OCI-M2 (cell line): ENCODE measurements at regions not wholly inside any gene's neighbourhood (a gene's known extent, or its start where the extent isn't known, plus 50 kb on each side); places are given as distances from the start of the nearest gene placed in this dataset.

Experiments
- DNase-seq: peaks from one replicate; lab custom pipeline; 2025; ENCODE audit not compliant: unreplicated experiment; lab: John Stamatoyannopoulos, UW

DNA sequence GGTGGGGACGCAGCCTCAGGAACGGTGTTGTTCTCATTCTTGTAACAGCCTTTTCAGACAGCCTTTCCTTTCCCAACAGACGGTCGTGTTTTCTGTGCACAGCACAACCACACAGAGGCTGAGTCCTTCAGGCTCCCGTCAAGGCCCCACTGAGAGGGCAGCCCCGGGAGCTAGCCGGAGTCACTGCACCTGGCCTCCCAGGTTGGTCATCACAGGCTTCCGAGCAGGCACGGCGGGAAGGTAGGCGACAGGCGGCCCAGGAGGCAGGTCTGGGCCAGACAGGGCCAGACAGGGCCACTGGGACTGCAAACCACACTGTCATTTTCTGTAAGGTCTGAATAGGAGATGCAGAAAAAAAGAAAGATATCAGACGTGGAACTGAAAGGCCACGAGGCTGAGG lies 570.8 kb downstream of the GALR1 start:
- DNase-seq: no peak

DNA sequence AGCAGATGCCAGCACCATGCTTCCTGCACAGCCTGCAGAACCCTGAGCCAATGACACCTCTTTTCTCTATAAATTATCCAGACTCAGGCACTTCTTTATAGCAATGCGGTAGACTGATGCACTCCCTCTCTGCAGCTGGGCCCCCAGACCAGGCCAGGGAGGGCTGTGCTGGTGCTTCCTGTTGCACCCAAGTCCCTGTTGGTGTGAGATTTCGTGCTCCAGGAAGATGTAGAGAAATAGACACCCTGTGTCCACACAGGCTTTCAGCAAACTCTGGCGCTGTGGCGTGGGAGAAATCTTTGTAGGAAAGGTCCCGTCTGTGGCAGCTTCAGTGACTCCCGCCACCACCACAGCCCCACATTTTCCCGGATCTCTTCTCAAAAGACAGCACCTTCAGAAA lies 572.2 kb downstream of the GALR1 start:
- DNase-seq: no peak

DNA sequence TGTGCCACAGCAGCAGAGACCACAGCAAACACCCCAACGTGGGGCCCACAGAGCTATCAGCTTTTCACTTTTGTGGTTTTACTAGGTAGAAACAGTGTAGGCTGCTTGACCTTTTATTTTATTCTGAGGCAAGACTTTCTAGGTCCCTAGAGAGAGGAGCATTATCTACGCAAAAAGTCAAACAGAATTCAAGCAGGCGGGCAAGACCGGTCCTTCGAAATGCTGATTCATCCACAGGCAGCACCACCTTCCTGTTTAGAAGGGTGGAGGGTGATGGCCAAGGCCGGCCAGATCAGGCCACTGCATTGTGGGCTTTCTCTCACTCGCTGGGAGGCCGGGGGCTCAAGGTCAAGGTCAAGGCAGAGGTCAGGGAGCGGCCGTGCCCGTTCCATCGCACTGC lies 573.0 kb downstream of the GALR1 start:
- DNase-seq: no peak

DNA sequence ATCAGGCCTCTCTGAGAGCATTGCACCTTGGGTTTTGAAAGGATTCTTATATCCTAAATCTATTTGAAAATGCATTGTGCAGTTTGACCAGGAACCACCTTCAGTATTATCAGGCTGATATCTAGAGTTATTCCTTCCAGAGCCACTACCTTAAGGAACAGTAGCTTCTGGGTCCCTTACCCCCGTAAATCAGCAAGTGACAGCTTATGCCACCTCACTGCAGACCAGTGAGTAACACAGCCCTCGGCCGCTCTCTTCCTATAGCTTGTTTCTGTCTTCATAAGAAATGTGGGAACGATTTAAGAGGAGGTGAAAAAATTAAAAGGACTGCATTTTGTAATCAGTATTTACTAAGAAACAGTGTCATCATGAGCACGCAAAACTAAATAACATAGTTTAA lies 584.2 kb downstream of the GALR1 start:
- DNase-seq: no peak

DNA sequence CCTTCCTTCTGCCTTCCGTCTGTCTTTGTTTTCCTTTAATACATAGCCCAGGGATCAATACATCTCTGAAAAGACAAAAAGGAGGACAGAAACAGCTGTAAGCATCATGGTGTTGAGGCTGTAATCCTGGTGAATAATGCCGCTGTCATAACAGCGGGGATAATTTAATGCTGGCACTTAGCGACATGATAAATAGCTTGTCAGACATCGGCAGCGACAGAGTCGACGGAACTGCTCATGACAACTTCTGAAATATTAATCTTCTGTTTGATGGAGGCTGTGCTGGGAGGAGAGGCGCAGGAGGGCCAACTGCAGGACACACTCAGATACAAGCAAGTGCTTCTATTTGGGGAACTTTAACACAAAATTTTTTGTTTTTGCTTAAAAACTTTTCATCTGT lies 602.2 kb downstream of the GALR1 start:
- no peak for DNase-seq

DNA sequence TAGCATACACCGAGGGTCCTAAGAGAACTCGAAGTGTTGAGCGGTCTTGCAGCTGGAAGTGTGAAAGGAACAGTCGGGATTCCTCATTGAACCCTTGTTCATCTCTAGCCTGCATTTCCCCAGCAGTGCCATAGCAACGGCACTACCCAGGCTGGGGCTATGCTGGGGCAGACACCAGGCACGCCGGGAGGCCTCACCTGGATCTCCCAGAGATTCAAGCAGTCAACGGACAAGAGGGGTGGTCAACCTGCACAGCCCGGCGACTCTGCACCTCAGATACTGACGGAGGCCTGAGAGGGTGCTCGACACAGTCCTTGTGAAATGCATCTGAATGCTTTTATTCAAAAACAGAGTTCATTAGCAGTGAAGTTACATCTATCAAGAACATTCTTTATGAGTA lies 604.2 kb downstream of the GALR1 start:
- no peak for DNase-seq

DNA sequence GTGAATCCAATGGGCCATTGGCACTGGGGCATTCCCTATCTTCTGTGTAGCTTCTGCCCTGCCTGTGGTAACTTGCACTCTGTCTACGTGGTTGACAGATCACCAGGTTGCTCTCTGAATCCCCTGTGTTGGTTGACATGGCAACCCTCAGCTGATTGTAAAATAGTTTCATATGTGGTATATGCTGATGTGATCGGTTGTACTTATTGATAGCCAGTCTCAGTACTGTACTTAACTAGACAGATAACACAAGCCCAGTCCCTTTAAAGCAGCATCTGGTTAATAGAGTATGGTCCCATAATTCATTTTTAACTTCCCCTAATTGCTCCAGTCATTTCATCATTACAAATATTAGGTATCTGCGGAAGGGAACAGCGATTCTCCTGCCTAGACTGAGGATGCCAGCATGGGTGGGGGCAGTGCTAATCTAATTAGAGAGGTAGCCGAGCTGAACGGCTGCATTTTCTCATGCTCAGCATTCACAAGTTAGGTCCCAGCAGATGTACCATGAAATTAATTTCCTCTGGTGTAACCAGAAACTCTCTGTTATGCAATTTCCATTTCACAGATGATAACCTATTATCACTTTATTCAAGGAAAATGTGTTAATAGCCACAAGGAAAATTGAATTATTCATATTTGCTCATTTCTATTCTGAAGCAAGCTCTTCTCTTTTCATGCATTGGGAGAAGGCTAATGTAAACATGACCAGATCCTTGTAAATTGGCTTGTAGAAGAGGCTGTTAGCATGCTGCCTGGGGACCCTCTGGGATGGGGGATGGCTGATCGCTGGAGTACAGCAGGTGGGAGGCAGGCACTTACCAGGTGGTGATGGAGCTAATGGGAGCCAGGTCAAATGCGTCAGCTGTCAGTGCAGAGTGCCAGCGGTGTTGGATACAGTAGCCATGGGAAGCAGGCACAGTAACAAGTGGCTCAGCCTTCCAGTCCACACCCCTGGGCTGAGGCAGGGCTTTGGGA lies 608.3 kb downstream of the GALR1 start:
- no peak for DNase-seq

DNA sequence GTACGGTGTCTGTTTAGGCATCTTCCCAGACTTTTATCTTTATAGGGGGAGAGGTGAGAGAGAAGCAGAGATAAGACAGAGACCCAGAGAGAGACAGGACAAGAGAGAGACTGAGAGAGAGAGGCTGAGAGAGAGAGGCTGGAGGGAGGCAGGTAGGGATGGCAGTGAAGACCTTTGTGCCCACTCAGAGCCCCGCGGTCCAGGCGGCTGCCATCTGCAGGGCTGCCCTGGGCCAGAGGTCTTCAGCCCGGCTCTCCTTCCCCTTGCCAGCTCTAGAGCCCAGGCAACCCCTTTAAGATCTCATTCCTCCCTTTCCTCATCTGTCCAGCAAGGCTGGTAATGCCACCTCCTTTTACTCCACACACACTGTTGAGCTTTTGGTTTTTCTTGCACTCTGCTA lies 610.0 kb downstream of the GALR1 start:
- no peak for DNase-seq

DNA sequence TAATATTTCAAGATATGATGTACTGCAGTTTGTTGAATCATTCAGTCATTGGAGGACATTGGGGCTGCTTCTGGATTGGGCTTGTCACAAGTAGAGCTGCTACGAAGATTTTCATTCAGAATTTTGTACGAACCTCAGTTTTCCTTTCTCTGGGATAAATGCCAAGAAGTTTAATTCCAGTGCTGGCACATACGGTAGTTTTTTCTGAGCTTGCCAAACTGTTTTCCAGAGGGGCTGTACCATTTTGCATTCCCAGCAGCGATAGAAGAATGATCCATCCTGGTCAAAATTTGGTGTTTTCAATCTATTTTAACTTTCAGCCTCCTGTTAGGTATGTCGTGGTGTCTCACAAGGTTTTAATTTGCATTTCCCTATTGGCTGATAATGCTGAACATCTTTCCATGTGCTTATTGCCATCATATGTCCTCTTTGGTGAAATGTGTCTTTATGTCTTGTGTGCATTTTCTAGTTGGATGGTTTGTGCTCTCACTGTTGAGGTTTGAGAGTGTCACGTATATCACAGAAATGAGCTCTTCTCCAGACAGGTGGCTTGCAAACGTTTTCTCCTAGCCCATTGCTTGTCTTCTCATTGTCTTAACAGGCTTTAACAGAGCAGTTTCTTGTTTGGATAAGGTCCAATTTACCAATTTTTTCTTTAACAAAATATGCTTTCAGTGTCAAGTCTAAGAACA lies 612.6 kb downstream of the GALR1 start:
- no peak for DNase-seq

DNA sequence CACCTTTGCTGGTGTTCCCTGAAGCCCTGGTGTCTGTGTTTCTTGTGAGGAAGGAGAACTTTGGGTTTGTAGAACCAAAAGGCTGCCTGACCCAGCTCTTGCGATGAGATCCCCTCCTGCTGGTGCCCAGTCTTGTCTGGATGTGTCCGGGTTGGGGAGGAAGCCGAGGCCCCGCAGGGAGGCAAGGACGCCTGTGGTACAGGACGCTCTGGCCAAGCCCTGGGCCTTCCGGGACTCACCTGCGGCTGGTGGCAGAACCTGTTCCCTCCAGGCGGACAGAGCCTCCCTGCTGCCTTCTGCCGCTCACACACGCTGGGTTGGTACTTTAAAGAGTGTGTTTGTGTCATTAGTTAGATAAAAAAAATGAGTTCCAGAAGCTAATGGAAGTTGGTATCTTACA lies 616.2 kb downstream of the GALR1 start:
- no peak for DNase-seq

- DNase-seq: no peak
These were observed 616.7 kb downstream of the GALR1 start for GRCh38 chr18:77866351-77866750.

DNA sequence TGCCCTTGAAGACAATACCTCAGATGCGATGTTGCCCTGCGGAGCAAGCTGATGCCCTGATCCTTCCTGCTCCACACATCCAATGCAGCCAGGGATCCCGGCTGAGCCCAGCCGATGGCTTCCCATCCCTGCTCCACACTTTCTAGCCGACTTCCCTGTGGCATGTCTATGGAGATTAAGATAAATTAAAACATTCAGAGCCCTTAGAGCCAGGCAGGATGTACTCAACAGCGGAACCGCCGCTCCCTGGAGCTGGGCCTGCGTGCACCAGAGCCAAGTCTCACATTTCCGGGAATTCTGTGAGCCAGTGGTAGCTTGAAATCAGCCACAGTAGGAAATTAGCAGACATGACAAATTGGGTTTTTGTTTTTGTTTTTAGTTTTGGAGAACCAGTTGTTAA lies 620.6 kb downstream of the GALR1 start:
- no peak for DNase-seq

DNA sequence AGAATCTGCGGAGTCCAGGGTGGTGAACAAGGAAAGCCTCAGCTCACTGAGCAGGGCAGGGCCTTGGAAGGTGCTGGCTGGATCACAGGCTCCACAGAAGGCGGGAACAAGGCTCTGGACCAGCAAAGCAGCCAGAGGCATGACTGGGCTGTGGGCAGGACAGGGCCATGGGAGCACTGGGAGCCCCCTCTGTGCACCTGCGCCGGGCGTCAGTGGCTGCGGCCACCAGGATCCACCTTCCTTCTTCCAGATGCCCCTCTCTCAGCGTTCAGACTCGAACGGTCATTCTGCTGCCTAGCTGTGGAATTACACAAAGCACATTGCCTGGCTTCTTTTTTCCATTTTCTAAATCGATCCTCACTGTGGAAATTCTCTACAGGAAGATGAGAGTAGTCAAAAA lies 621.2 kb downstream of the GALR1 start:
- DNase-seq: no peak

- no peak for DNase-seq
These were observed 622.5 kb downstream of the GALR1 start for GRCh38 chr18:77872166-77872565.

DNA sequence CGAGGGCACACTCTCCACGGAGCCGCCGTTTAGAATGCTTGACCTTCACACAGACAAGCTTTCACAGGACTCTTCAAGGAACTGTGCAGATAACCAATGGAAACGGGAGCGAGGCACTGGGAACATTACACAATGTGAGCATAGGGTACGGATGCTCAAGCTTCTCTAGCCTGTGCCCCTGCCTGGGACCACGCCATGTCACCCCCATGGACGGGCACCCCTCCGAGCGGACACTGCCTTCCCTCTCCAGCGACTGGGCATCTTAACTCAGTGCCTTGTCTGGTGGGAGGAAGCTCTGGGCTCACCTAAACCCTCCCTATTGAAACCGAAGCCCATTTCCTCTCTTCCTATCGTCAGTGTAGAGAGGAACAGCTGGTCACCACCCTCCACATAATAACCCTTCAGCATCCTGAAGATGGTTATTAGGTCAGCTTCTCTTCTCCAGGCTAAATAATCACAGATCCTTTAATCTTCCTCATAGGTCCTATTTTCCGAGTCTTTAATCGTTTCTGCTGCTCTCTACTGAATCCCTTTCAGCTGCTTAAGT lies 626.7 kb downstream of the GALR1 start:
- no peak for DNase-seq

DNA sequence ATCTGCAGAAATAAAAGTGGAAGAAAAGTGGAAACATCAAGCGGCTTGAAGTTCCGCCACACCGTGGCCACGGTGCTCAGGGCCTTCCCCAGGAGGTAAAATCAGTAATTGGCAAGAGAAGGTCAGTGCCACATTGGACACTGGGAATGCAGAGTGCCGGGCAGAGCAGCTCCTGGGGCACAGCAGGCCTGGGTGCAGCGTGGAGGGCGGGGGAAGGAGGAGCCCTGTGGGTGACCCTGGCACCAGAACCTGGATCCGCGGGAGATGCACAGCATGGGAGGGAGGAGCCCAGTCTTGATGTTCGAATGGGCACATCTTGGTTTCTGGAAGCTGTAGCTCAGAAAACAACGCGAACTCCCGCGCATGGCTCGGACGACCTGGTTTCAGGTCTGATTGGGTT lies 630.2 kb downstream of the GALR1 start:
- DNase-seq: no peak

DNA sequence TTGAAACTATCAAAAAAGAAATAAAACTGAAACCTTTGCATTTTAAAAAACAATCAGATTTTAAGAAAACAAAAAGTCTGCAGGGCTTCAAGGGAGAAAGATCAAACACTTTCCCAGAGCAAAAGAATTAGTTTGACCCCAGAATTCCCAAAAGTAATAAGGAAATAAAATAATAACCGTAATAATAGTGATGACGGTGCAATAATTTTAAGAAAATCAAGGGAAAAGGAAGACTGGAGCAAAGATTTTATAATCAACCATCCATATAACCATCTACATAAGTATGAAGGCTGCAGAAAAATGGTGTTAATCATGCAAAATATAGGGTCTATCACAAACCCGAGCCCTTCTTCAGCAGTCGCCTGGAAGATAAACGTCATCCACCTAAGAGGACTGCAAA lies 634.8 kb downstream of the GALR1 start:
- no peak for DNase-seq

GRCh38 chr18:77894060-77894459 lies 644.4 kb downstream of the GALR1 start:
- DNase-seq: no peak

GRCh38 chr18:77895250-77895649 lies 645.6 kb downstream of the GALR1 start:
- no peak for DNase-seq

GRCh38 chr18:77896586-77897252 lies 647.1 kb downstream of the GALR1 start:
- no peak for DNase-seq

DNA sequence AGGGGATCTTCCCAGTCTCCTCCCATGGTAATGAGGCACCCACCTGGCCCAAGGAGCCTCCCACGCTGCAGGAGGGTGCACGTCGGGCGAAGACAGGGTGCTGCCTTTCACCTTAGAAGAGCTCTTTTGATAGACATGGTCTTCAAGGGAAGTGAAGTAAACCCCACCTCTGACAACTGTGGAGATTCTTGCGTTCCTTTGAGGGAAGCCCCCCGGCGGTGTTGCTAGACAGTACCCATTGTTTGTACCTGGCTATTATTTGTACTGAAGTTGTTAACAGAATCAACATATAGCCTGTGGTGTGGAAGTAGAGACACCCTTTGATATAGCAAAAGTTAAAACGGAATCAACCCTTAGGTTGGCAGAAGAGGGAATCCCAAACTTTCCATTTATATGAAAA lies 648.0 kb downstream of the GALR1 start:
- DNase-seq: no peak
